ENCODE measurements at regions not wholly inside any gene's neighbourhood (a gene's known extent, or its start where the extent isn't known, plus 50 kb on each side); places are given as distances from the start of the nearest gene placed in this dataset.

DNA sequence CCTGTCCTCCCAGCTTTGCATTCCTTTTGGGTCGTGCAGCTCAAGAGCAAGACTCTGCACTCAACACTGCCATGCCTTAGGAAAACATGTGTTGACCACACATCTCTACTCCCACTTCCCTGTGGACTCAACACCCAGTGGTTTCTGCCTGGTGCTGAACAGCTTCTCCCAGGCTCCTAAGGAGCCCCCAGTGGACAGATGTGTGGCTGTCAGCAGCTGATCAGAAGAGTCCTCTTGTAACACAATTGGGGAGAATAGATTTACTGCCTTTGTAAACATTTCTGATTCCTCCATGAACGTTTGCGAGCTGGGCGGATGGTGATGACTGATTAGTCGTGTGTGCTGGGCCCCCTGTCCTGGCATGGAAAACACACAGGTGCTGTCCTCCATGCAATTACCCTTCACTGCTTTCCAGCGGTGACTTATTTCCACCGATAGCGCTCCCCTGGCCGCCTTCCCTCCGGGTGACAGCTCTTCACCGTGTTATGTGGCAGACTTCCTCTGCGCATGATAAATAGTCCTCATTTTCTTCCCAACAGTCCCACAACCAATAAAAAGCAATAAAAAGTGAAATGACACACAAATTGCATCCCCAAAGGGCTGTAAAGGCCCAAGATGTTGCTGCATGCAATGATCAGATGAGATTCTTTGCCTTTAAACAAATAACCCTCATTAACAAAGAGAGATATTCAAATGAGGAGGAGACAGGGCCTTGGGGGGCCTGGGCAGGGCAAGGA lies 249.4 kb upstream of the AJAP1 start:
- DNase-seq, result no peak

DNA sequence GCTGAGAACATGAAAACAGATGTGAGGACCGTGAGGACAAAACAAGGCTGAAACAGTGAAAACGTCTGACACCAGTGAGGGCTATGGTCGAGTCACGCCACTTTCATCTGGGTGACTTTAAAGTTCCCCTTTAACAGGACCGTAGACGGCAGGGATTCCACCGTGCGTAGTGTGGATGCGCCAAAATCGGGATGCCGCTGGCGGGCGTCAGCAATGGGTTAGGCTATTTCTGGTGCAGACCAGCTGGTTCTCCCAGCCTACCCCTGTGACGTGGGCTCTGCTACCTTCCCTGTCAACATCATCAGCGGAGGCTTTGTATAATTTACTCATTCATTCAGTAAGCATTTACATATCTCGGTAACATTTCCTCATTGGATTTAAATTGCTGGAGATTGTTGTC lies 246.6 kb upstream of the AJAP1 start:
- DNase-seq, result no peak

DNA sequence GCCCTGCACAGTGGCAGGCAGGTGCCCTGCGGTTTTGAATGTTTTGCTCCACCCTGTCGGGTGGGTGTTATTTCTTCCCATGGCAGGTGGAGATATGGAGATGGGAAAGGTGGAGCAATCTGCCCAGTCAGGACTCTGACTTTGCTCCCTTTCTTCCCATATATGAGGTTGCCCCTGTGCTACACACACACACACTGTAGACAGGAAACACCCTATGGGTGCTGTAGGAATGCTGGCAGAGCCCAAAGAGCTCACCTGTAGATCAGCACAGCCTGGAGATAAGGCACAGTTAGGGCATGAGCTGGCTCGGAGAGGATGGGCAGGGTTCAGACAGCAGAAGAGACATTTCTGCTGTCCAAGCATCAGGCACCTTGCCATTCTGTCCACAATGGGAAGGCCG lies 246.0 kb upstream of the AJAP1 start:
- no peak for DNase-seq

DNA sequence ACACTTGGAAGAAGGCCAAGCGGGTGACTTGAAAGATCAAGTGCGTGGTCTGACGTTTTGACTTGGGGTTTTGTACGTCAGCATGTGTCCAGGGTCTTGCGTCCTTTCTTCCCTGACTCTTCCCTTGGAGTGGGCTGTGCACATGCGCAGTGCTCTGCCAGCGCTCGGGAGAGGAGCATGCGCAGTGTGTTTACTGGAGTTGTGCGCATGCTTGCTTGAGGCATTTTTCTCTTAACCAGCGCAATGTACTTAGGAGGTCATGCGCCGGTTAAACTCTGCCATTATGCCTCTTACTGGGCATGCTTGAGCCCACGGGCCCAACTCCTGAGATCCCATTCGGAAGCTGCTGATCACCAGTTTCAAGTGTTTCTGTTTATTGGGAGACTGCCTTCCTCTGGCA lies 242.5 kb upstream of the AJAP1 start:
- no peak for DNase-seq

DNA sequence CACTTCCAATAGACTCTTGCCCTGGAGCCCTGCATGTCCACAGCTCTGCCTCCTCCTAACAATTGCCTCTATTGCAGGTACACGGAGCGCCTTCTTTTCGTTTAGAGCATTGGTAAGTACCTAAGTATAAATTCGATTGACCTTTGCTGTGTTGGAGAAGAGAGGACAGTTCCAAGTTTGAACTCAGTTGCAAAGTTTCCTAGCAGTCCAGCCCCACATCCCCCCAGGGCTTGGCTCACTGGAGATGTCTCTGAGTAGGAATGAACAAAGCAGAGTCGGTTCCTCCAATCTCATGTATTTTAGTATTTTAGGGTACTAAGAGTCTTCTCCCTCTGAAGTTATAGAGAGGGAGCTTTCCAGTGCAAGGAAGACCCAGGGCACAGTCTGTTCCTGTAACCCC lies 238.9 kb upstream of the AJAP1 start:
- DNase-seq, result no peak

- no peak for DNase-seq
These were observed 238.2 kb upstream of the AJAP1 start for GRCh38 chr1:4416189-4416588.

- DNase-seq, result no peak
These were observed 236.4 kb upstream of the AJAP1 start for GRCh38 chr1:4418021-4418420.

DNA sequence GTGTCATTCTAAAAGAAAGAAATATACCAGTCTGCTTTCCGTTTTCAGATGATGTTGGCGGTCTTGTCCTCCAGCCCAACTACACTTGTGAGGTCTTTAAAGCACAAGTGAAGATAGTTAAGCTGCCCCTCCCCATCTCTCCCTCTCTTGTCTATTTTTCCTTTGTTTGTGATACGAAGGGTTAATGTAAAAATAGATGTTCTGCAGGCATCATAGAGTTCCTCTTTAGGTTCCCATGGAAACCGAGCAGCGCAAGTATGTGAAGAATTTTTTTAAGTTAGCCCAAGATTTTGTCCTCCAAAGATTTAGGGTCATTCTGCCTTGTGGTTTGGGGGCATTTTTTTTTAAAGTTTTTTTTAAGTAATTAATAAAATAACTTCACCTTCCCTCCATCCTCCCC lies 232.4 kb upstream of the AJAP1 start:
- no peak for DNase-seq

GRCh38 chr1:4422504-4423289 lies 231.7 kb upstream of the AJAP1 start:
- DNase-seq, result no peak

- DNase-seq, result no peak
These were observed 230.2 kb upstream of the AJAP1 start for GRCh38 chr1:4424254-4424653.

- DNase-seq, result no peak
These were observed 229.6 kb upstream of the AJAP1 start for GRCh38 chr1:4424766-4425165.

DNA sequence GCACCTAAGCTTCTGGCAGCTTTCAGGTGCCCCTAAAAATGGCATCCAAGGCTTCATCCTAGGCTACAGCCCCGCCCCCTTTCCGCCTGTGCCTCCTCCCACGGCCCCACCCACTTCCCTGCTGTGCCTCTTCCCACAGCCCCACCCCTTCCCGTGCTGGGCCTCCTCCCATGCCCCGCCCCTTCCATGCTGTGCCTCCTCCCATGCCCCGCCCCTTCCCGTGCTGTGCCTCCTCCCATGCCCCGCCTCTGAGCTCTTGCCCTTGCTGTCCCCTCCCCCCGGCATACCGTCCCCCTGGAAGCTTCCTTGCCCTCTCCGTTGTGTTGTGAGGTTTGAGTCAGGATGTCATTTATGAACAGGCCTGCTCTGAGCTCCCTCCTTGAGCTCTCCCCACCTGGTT lies 228.5 kb upstream of the AJAP1 start:
- DNase-seq, result no peak

GRCh38 chr1:4428711-4429110 lies 225.7 kb upstream of the AJAP1 start:
- no peak for DNase-seq

GRCh38 chr1:4430406-4431365 lies 223.7 kb upstream of the AJAP1 start:
- DNase-seq, result no peak

DNA sequence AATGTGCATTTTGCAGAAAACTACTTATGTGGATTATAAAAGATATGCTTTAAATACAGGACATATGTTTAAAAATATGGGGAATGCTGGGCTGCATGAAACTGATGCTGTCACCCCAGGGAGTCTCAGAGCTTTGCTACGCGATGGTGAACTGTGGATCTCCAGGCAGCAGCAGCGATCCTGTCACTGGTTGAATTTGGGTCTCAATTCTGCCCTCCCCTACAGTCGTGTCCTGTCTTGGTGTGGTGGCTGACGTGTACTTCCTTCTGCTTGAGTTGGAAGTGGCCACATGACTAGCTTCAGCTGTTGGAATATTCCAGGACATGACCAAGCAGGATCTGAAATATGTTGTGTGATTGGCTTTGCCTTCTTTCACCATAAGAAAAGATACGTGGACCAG lies 222.9 kb upstream of the AJAP1 start:
- no peak for DNase-seq

- DNase-seq, result no peak
These were observed 221.3 kb upstream of the AJAP1 start for GRCh38 chr1:4433075-4433474.

DNA sequence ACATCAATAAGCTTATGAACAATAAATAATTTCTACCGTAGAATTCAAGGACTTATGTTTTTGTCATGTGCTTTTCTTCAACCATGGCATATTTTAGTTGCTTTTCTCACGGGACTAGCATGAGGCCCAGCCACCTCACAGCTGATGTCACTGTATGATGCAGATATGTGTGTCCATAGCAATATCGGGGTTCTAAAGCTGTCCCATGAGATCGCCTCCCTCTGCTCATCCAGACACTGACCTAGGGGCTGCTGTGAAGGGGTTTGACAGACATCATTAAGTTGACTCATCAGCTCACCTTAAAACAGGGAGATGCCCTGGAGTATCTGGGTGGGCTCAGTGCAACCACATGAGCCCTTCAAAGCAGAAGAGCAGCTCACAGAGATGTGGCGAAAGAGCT lies 210.3 kb upstream of the AJAP1 start:
- no peak for DNase-seq

GRCh38 chr1:4447778-4448420 lies 206.5 kb upstream of the AJAP1 start:
- DNase-seq, result no peak

DNA sequence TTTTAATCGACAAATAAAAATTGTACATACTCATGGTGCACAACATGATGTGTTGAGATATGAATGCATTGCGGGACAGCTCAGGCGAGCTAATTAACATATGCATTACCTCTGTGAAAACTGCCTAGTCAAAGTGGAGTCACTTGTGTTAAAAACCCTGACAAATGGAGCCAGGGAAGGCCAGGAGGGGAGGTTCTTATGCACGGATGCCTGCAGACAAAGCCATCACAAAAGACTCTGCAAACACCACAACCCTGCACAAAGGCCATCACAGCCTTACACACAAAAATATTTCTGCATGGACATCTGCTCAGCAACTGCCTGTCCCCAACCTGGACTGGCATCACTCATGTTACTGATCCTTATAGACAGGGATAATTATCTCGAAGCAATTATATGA lies 204.4 kb upstream of the AJAP1 start:
- DNase-seq, result no peak

- DNase-seq, result no peak
These were observed 201.7 kb upstream of the AJAP1 start for GRCh38 chr1:4452701-4453100.

- DNase-seq, result no peak
These were observed 194.4 kb upstream of the AJAP1 start for GRCh38 chr1:4460052-4460451.

- no peak for DNase-seq
These were observed 193.8 kb upstream of the AJAP1 start for GRCh38 chr1:4460651-4461050.

GRCh38 chr1:4461726-4462290 lies 192.6 kb upstream of the AJAP1 start:
- DNase-seq, result no peak

Measured in DMS79 treated with DMSO at 0.1 percent for 48 hours (cell line).